ENCODE measurements at regions not wholly inside any gene's neighbourhood (a gene's known extent, or its start where the extent isn't known, plus 50 kb on each side); places are given as distances from the start of the nearest gene placed in this dataset.
"Not testable (repeated sequence)": the region's sequence is repeated elsewhere in the genome, so short reads cannot be mapped to it uniquely, and the experiment has no call there.

GRCh38 chr6:60782698-60783464 lies 1503.1 kb downstream of the KHDRBS2 start:
- DNase-seq = not testable (repeated sequence)

- DNase-seq = not testable (repeated sequence)
Measured at GRCh38 chr6:60779591-60779990, 1506.4 kb downstream of the KHDRBS2 start.

- DNase-seq = not testable (repeated sequence)
Measured at GRCh38 chr6:60767791-60768499, 1518.1 kb downstream of the KHDRBS2 start.

GRCh38 chr6:60765331-60765730 lies 1520.7 kb downstream of the KHDRBS2 start:
- DNase-seq = not testable (repeated sequence)

GRCh38 chr6:60763464-60764080 lies 1522.5 kb downstream of the KHDRBS2 start:
- DNase-seq = not testable (repeated sequence)

GRCh38 chr6:60760928-60761327 lies 1525.1 kb downstream of the KHDRBS2 start:
- DNase-seq = not testable (repeated sequence)

- not testable (repeated sequence) for DNase-seq
Measured at GRCh38 chr6:60759149-60759825, 1526.7 kb downstream of the KHDRBS2 start.

- not testable (repeated sequence) for DNase-seq
Measured at GRCh38 chr6:60758725-60759124, 1527.3 kb downstream of the KHDRBS2 start.

- no peak for DNase-seq
Measured at GRCh38 chr6:60754879-60755278, 1531.1 kb downstream of the KHDRBS2 start.

- not testable (repeated sequence) for DNase-seq
Measured at GRCh38 chr6:60750353-60751081, 1535.5 kb downstream of the KHDRBS2 start.

- not testable (repeated sequence) for DNase-seq
Measured at GRCh38 chr6:60747765-60748556, 1538.1 kb downstream of the KHDRBS2 start.

GRCh38 chr6:60737764-60738425 lies 1548.1 kb downstream of the KHDRBS2 start:
- not testable (repeated sequence) for DNase-seq

GRCh38 chr6:60737315-60737714 lies 1548.7 kb downstream of the KHDRBS2 start:
- not testable (repeated sequence) for DNase-seq

GRCh38 chr6:60723935-60724334 lies 1562.1 kb downstream of the KHDRBS2 start:
- not testable (repeated sequence) for DNase-seq

GRCh38 chr6:60695232-60695631 lies 1590.8 kb downstream of the KHDRBS2 start:
- no peak for DNase-seq

GRCh38 chr6:60687085-60687484 lies 1598.9 kb downstream of the KHDRBS2 start:
- no peak for DNase-seq

GRCh38 chr6:60681806-60682205 lies 1604.2 kb downstream of the KHDRBS2 start:
- no peak for DNase-seq

- DNase-seq = no peak
Measured at GRCh38 chr6:60679175-60679574, 1606.8 kb downstream of the KHDRBS2 start.

- DNase-seq = no peak
Measured at GRCh38 chr6:60671369-60671768, 1614.7 kb downstream of the KHDRBS2 start.

- no peak for DNase-seq
Measured at GRCh38 chr6:60670036-60670435, 1616.0 kb downstream of the KHDRBS2 start.

- no peak for DNase-seq
Measured at GRCh38 chr6:60668428-60668827, 1617.6 kb downstream of the KHDRBS2 start.

All from midbrain (tissue), 1 donor.